ENCODE measurements at regions not wholly inside any gene's neighbourhood (a gene's known extent, or its start where the extent isn't known, plus 50 kb on each side); places are given as distances from the start of the nearest gene placed in this dataset.

GRCh38 chr12:67038486-67038885 is 230.7 kb upstream of the CAND1 start:
- H3K4me3 Mint-ChIP-seq (ENCODE audit: low read depth): no peak overlapping the region
- DNase-seq (ENCODE audit: low spot score, unreplicated experiment): no peak
- no peaks in the 10 kb centered on the region for H3K9me3 Mint-ChIP-seq (ENCODE audit: low read depth)
- peaks cover 21% of the 10 kb centered on the region for H3K4me1 Mint-ChIP-seq (ENCODE audit: low read depth)
- no peak for TF ChIP-seq CTCF (IDR thresholded peaks at IDR 0.05; ENCODE audit: unreplicated experiment)
- peaks cover 2% of the 10 kb centered on the region for H3K36me3 Mint-ChIP-seq (ENCODE audit: insufficient read depth)
- H3K27ac Mint-ChIP-seq: no peak overlapping the region
- no peaks in the 10 kb centered on the region for H3K27me3 Mint-ChIP-seq

DNA sequence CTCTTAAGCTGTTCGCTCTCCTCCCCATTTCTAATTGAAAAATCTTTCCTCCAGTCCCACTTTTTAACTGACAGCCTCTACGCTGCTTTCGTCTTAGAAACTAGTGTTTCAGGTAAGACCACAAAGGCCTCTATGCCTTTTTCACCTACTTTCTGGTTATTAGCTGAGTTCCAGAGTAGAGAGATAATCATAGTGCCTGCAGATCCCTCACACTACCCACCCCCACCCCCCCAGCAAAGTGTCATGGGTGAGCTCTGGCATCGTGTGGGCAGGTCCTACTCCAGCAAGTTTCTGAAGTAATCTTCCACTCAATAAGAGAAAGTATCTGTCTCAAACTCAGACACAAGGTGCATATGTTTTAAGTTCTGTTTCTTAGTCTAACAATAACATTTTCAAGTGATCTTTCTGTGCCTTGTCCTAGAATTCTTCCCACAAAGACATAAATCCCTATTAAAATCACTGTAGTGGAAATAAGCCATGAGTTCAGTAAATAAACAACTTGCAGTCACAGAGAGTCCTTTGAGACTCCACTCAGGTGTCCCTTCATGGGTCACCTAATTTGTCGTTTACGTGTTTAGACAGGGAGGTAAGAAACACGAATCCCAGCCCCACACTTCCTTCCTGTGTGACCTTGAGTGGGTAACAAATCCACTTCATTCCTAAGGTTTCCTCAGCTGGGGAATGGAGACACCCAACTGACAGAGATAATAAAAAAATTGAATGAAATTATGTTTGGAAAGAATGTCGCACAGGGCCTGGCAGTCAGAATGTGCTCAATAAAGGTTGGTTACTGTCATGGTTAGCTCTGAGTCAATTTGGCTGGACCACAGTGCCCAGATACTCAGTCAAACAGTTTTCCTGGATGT is 228.9 kb upstream of the CAND1 start:
- Mint-ChIP-seq H3K36me3 (ENCODE audit: insufficient read depth) (peaks cover 2% of the 10 kb centered on the region), H3K4me3 (ENCODE audit: low read depth) (no peak overlapping the region), H3K4me1 (ENCODE audit: low read depth) (peaks cover 21% of the 10 kb centered on the region), H3K27me3 (no peaks in the 10 kb centered on the region), H3K27ac (no peak overlapping the region), H3K9me3 (ENCODE audit: low read depth) (no peaks in the 10 kb centered on the region)
- no peak for DNase-seq (ENCODE audit: low spot score, unreplicated experiment)
- TF ChIP-seq CTCF (IDR thresholded peaks at IDR 0.05; ENCODE audit: unreplicated experiment): no peak

- Mint-ChIP-seq H3K4me3 (ENCODE audit: low read depth) (no peak overlapping the region), H3K27ac (no peak overlapping the region), H3K36me3 (ENCODE audit: insufficient read depth) (peaks cover 2% of the 10 kb centered on the region), H3K27me3 (no peaks in the 10 kb centered on the region), H3K4me1 (ENCODE audit: low read depth) (peaks cover 19% of the 10 kb centered on the region), H3K9me3 (ENCODE audit: low read depth) (no peaks in the 10 kb centered on the region)
- TF ChIP-seq CTCF (IDR thresholded peaks at IDR 0.05; ENCODE audit: unreplicated experiment): no peak
- DNase-seq (ENCODE audit: low spot score, unreplicated experiment): no peak
Observed at GRCh38 chr12:67040861-67041137, 228.4 kb upstream of the CAND1 start.

DNA sequence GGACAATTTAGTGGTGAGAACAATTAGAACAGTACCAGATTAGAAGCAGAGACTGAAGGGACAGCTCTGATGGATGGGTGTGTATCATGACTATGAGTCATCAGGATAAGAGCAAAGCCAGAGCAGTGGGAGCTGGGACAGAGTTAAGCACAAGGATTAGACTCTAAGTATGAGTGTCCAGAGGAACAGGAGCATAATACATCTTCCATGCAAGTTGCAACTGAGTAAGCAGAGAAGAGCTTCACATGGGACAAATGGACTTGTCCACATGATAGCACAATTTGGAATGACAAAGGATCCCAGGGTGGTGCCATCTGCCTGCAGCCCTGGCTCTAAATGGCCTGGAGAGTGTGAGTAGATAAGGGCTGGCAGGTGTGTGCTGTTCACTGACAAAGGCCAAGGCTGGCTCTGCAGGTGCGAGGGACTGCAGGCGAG is 226.4 kb upstream of the CAND1 start:
- H3K4me1 Mint-ChIP-seq (ENCODE audit: low read depth): peaks cover 19% of the 10 kb centered on the region
- DNase-seq (ENCODE audit: low spot score, unreplicated experiment): no peak
- TF ChIP-seq CTCF (IDR thresholded peaks at IDR 0.05; ENCODE audit: unreplicated experiment): no peak
- H3K27me3 Mint-ChIP-seq: no peaks in the 10 kb centered on the region
- no peak overlapping the region for H3K27ac Mint-ChIP-seq
- H3K9me3 Mint-ChIP-seq (ENCODE audit: low read depth): no peaks in the 10 kb centered on the region
- H3K4me3 Mint-ChIP-seq (ENCODE audit: low read depth): no peak overlapping the region
- no peaks in the 10 kb centered on the region for H3K36me3 Mint-ChIP-seq (ENCODE audit: insufficient read depth)

DNA sequence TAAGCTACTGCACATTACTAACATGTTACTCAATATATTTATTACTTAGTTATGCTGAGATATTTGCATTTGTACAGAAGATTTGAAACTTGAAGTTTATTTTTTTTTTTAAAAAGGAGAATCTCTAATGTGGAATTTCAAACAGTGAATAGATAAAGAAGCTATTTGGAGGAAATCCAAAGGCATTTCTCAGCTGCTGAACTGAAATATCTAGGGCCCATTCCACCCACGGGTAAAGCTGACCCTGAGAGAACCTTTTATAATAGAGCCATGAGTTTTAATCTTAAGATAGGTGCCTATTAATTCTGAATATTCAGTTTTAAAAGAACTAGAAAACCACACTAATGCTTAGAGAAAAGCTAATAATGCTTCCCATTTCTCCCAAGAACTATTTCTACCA is 225.4 kb upstream of the CAND1 start:
- no peaks in the 10 kb centered on the region for H3K9me3 Mint-ChIP-seq (ENCODE audit: low read depth)
- H3K27me3 Mint-ChIP-seq: no peaks in the 10 kb centered on the region
- no peak overlapping the region for H3K27ac Mint-ChIP-seq
- no peak overlapping the region for H3K4me3 Mint-ChIP-seq (ENCODE audit: low read depth)
- TF ChIP-seq CTCF (IDR thresholded peaks at IDR 0.05; ENCODE audit: unreplicated experiment): no peak
- no peaks in the 10 kb centered on the region for H3K36me3 Mint-ChIP-seq (ENCODE audit: insufficient read depth)
- no peak for DNase-seq (ENCODE audit: low spot score, unreplicated experiment)
- H3K4me1 Mint-ChIP-seq (ENCODE audit: low read depth): peaks cover 12% of the 10 kb centered on the region
